ENCODE measurements at regions not wholly inside any gene's neighbourhood (a gene's known extent, or its start where the extent isn't known, plus 50 kb on each side); places are given as distances from the start of the nearest gene placed in this dataset.
A peak's percentile ranks its signal among the peaks of the same experiment; 100 is the strongest.

- DNase-seq (ENCODE audit: low read depth, low spot score), result no peak
These were observed 51.9 kb upstream of the USP47 start for GRCh38 chr11:11789735-11790369.

GRCh38 chr11:11788063-11788710, 53.6 kb upstream of the USP47 start:
- no peak for DNase-seq (ENCODE audit: low read depth, low spot score)

DNA sequence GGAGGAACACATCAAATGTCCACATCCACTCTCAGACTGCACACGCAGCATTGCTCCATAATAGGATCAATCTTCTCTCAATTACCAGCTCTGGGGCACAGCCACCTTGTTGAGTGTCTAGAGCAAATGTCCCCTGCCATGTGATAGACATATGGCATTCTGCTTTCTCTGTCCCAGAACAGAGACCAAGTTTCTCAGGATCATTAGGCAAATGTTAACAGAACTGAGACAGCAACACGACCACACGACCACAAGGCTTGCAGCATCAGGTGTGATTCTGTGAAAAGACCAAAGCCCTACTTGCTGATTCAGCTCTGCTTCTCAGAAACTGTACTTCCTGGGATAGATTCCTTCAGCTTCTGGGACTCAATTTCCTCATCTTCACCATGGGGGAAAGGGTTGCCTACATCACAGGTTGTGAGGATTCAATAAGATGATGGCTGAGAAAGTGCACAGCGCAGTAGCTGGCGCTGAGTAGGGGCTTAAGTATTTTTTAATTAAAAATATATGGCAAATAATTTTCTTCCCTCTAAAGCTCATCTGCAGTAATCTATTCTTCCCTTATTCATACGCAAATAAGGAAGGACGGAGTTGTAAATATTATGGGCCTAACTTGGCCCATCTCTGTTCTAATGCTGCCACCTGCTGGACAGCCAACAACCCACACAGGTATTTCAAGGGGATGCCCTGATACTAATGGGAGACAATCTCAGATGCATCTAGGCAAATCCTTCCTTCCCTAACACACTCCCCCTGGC, 54.3 kb upstream of the USP47 start:
- DNase-seq (ENCODE audit: low read depth, low spot score), result peak; percentile 33

DNA sequence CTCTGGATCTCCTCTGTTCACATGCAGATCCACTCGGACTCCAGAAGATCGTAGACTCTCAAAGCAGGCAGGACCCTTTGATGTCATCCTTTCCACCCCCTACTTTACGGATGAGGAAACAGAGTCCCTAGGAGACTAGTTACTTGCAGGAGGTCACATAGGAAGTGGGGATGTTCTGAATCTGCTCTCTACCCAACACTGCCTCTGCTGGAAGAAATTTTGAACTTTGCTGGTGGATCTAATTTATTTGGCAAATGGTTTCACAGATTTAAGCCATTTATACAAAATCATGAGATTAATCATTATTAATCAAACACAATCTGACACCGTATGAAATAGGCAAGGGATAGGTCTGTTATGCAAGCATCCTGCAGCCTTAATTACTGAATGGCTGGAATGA, 55.0 kb upstream of the USP47 start:
- no peak for DNase-seq (ENCODE audit: low read depth, low spot score)

- no peak for DNase-seq (ENCODE audit: low read depth, low spot score)
These were observed 55.5 kb upstream of the USP47 start for GRCh38 chr11:11786234-11786633.

GRCh38 chr11:11782532-11783110, 59.2 kb upstream of the USP47 start:
- DNase-seq (ENCODE audit: low read depth, low spot score), result no peak

- DNase-seq (ENCODE audit: low read depth, low spot score), result no peak
These were observed 60.9 kb upstream of the USP47 start for GRCh38 chr11:11780858-11781257.

GRCh38 chr11:11779975-11780374, 61.8 kb upstream of the USP47 start:
- DNase-seq (ENCODE audit: low read depth, low spot score), result no peak

DNA sequence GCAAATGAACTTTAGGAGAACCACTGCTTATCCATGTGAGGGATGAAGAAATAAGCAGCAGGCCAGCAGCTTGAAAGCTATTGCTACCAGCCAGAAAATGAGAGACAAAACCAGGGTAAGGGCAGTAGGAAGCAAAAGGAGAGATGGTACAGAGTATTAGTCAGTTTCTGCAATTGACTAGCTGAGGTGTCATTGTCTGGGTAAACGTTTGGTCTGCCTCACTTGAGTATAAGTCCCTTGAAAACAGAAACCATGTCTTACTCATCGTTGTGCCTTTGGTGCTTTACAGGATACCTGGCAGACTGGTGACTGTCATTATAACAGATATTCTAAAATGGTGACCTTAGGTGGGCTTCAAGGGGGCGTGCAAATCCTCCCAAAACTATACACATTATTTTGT, 63.9 kb upstream of the USP47 start:
- no peak for DNase-seq (ENCODE audit: low read depth, low spot score)

- DNase-seq (ENCODE audit: low read depth, low spot score), result no peak
These were observed 65.1 kb upstream of the USP47 start for GRCh38 chr11:11776714-11777113.

DNA sequence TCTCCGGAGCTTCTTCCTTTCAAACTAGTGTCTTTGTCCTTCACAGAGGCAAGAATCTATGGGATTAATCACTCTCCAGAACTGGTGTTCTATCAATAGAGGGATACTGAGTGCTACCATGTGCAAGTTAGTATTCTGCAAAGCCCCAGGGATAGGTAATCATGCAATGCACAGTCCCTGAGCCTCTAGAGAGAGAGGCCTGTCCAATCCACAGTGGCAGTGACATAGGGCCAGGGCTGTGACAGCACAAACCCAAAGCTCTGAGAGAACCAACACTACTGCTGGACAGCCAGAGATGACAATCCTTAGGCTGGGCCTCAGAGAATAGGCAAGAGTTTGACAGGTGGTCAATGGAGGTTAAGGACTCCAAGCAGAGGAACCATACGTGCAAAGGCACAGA, 66.8 kb upstream of the USP47 start:
- DNase-seq (ENCODE audit: low read depth, low spot score), result no peak

GRCh38 chr11:11772865-11773515, 68.8 kb upstream of the USP47 start:
- no peak for DNase-seq (ENCODE audit: low read depth, low spot score)

DNA sequence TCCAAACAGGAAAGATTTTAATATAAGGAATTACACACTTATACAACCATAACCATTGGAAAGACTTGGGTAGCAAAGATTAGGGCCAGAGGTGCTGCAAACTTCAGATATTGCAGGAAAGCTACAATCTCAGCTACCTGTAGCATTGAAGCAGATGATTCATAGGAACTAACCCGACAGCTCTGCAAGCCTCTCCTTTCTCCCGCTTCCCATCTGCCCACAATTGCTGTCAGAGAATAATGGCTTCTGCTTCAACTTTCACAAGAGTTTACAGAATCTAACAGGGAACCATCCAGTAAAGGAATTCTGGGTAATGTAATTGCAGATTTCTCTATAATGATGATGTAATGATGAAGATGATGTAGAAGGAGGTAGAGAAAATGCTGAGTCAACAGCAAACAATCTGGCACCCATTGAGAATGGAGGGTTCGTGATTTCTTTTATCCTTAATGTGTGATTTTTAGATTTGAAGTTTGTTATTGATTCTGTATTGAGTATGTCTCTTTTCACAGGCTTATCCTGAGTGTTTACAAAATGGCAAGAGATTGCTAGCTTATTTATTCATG, 70.8 kb upstream of the USP47 start:
- DNase-seq (ENCODE audit: low read depth, low spot score), result no peak

GRCh38 chr11:11770296-11770695, 71.5 kb upstream of the USP47 start:
- no peak for DNase-seq (ENCODE audit: low read depth, low spot score)

GRCh38 chr11:11769782-11770181, 72.0 kb upstream of the USP47 start:
- DNase-seq (ENCODE audit: low read depth, low spot score), result no peak

DNA sequence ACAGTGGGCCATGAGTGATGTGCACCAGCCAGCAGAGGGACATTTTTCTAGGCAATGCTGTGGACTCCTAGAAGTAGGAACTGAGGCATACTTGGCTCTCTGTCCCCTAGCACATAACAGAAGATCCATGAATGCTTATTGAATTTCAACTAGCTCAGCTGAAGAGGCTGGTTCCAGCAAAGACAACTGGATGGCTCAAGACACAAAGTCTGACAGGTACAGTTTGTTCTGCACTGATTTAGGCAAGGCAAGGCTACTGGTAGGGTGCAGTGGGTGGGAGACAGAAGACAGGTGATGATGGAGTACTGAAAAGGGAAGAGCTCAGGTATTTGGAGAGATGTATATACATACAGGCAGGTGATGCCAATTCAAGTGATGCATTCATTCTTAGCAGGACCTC, 72.4 kb upstream of the USP47 start:
- DNase-seq (ENCODE audit: low read depth, low spot score), result no peak

GRCh38 chr11:11764423-11764803, 77.4 kb upstream of the USP47 start:
- DNase-seq (ENCODE audit: low read depth, low spot score), result no peak

DNA sequence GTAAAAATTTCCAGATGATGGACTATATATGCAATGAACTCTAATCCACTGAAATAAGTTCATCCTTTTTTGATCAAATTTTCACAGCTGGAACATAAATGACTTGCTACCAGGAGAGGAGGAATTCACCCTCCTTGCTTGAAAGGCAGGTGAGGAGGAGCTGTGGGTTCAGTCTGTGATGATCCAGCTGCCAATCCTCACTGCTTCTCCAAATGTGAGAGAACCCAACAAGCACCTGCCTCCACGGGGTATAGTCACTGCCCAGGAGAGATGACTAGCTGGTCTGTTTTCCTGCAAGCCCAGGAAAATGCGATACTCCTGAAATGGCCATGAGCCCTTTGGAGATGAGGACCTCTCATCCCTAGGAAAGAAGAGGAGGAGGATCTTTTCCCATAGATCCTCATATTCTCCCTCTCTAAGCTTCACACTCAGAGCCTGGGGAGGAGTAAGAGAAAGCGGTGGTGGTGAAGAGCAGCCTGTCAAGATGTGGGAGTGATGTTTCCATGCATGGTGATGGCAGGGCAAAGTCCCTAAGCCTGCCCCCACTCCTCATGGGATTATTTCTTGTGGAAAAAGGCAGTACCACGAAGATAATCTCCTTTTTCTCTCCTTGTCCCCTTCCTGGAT, 77.9 kb upstream of the USP47 start:
- no peak for DNase-seq (ENCODE audit: low read depth, low spot score)

DNA sequence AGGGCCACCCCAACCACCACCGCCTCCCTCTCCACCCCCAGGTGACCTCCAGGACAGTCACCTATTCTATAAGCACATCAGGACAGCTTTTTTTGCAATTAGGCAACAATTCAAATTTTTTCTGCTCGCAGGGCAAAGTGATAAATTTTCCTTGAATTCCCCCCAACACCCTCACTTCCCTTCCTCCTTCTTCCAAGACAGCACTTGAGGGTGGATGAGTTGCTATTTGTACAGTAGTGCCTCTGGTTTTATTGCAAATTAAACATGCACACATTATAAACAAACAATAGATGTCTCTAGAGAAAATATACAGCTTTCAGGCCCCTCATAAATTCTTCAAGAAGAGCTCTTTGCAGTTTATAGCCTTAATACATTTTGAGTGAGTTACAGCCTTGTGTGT, 80.9 kb upstream of the USP47 start:
- no peak for DNase-seq (ENCODE audit: low read depth, low spot score)

- DNase-seq (ENCODE audit: low read depth, low spot score), result no peak
These were observed 83.1 kb upstream of the USP47 start for GRCh38 chr11:11758603-11759196.

GRCh38 chr11:11757909-11758308, 83.9 kb upstream of the USP47 start:
- no peak for DNase-seq (ENCODE audit: low read depth, low spot score)
